Keratinocyte (primary cell): ENCODE measurements at regions not wholly inside any gene's neighbourhood (a gene's known extent, or its start where the extent isn't known, plus 50 kb on each side); places are given as distances from the start of the nearest gene placed in this dataset.

ENCODE experiments used
- DNase-seq: peaks from one replicate; pipeline ENCODE4 v3.0.0-alpha.2; 2011; ENCODE audit warnings: low read depth, missing footprints, low spot score
- FAIRE-seq: peaks from 2 replicates; lab custom pipeline; 2011; peaks lifted over from hg19 to GRCh38; lab: Jason Lieb, UNC
- H2AFZ ChIP-seq: 2 replicates; pipeline ENCODE4 v1.6.0; 2012; ENCODE audit warnings: low read length, control low read depth, inconsistent platforms; ENCODE audit not compliant: control insufficient read depth
- H3K27ac ChIP-seq: 2 replicates; pipeline ENCODE4 v1.5.1; 2011; ENCODE audit warnings: low read length; ENCODE audit not compliant: control insufficient read depth, insufficient read depth
- H3K27me3 ChIP-seq: 3 replicates; pipeline ENCODE4 v1.6.0; 2011; ENCODE audit warnings: low read length; ENCODE audit not compliant: control insufficient read depth, insufficient read depth; ENCODE audit errors: extremely low read depth
- H3K36me3 ChIP-seq, 2 experiments: 2 replicates in 1 of 2; 3 replicates in 1 of 2; pipeline ENCODE4 v1.5.1; 2011; ENCODE audit warnings: low read length in 2 of 2, mild to moderate bottlenecking in 1 of 2; ENCODE audit not compliant: control insufficient read depth in 2 of 2, insufficient read depth in 2 of 2; ENCODE audit errors: extremely low read depth in 1 of 2
- H3K4me1 ChIP-seq: 3 replicates; pipeline ENCODE4 v1.5.1; 2011; ENCODE audit warnings: low read length; ENCODE audit not compliant: control insufficient read depth, insufficient read depth; ENCODE audit errors: extremely low read depth
- H3K4me2 ChIP-seq: 3 replicates; pipeline ENCODE4 v1.6.0; 2011; ENCODE audit warnings: low read depth, low read length; ENCODE audit not compliant: control insufficient read depth, insufficient read depth; ENCODE audit errors: extremely low read depth
- H3K4me3 ChIP-seq, 3 experiments: fragments of 200-600 bp in 1 of 3; sonication (generic) in 1 of 3; 2 replicates in 2 of 3; 3 replicates in 1 of 3; pipeline ENCODE4 v1.5.1; 2011 to 2016; ENCODE audit warnings: low read length in 3 of 3, mild to moderate bottlenecking in 3 of 3, control low read depth in 2 of 3, inconsistent platforms in 1 of 3, low read depth in 1 of 3, mixed read lengths in 1 of 3, mixed run types in 1 of 3, moderate library complexity in 1 of 3; ENCODE audit not compliant: control insufficient read depth in 2 of 3, insufficient read depth in 2 of 3; ENCODE audit errors: extremely low read depth in 1 of 3
- H3K79me2 ChIP-seq: 2 replicates; pipeline ENCODE4 v1.6.0; 2012; ENCODE audit warnings: low read length; ENCODE audit not compliant: control insufficient read depth, insufficient read depth
- H3K9ac ChIP-seq: 3 replicates; pipeline ENCODE4 v1.6.0; 2011; ENCODE audit warnings: low read length; ENCODE audit not compliant: control insufficient read depth, insufficient read depth; ENCODE audit errors: extremely low read depth
- H3K9me1 ChIP-seq: 3 replicates; pipeline ENCODE4 v1.6.0; 2011; ENCODE audit warnings: low read length; ENCODE audit not compliant: control insufficient read depth, insufficient read depth; ENCODE audit errors: extremely low read depth
- H3K9me3 ChIP-seq: 2 replicates; pipeline ENCODE4 v1.5.1; 2012; ENCODE audit warnings: low read depth, low read length; ENCODE audit not compliant: control insufficient read depth
- H4K20me1 ChIP-seq: 3 replicates; pipeline ENCODE4 v1.6.0; 2011; ENCODE audit warnings: low read length; ENCODE audit not compliant: control insufficient read depth, insufficient read depth; ENCODE audit errors: extremely low read depth
- CTCF ChIP-seq, 3 experiments: IDR thresholded peaks in 1 of 3; conservative IDR thresholded peaks in 1 of 3; optimal IDR thresholded peaks in 1 of 3; 2 replicates in 2 of 3; 3 replicates in 1 of 3; pipeline versions ENCODE3 to v1.5.1; 2011; ENCODE audit warnings: low read length in 3 of 3, mild to moderate bottlenecking in 3 of 3, moderate library complexity in 2 of 3, control low read depth in 1 of 3, inconsistent platforms in 1 of 3; ENCODE audit not compliant: insufficient read depth in 2 of 3; ENCODE audit errors: extremely low read depth in 1 of 3
- EZH2 ChIP-seq: IDR thresholded peaks from one replicate; pipeline ENCODE4 v1.6.1; 2012; ENCODE audit warnings: inconsistent platforms, mild to moderate bottlenecking, low read length, moderate library complexity
- dilution Hi-C: fragments of 300-500 bp; cut with MboI; formaldehyde crosslinking; loops from one replicate; pipeline ENCODE4 v1.7.0; 2020; ENCODE audit warnings: low sequenced_read_pairs; ENCODE audit not compliant: extremely low pct_ligation_motif_present

GRCh38 chr2:237181844-237182243 is 96.2 kb downstream of the COPS8 start:
- H3K27ac ChIP-seq: no peak overlapping the region
- no peaks in the 10 kb centered on the region for H4K20me1 ChIP-seq

DNA sequence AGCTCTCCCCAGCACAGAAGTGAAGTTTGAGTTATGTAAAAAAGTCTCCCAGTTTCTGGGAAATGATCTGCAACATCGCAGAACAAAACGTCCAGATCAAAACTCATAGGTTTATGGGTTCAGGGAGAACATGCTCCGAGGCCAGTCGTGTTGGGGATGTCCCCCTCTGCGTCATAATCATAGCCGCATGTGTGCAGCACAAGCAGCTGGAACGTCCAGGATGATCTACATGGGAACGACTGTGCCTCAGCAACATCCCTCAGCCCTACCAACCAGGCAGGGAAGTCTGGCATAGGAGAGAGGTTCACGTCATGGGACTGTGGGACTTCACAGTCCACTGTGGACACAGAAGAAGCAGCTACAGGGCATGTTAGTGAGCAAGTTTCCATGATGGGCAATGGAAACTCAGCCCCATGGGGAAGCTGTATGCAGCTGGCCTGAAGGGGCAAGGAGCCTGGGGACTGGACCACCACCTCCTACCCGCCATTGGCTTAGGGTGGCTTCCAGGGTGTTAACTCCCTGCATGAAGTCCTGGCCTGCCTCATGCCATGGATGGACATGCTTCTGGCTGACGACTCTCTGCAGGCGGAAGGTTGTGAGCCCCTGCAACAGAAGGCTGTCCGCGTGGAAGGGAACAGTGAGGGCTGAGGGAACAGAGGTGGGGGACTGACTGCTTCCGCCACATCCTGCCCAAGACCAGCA is 96.9 kb downstream of the COPS8 start:
- dilution Hi-C loops: no loop called here
- H3K4me2 ChIP-seq: no peak overlapping the region
- no peak overlapping the region for H3K9ac ChIP-seq
- TF ChIP-seq EZH2: no peak
- no peak for TF ChIP-seq CTCF (optimal IDR thresholded peaks at IDR 0.05 in 1 of 3, IDR thresholded peaks at IDR 0.05 in 1 of 3, conservative IDR thresholded peaks at IDR 0.05 in 1 of 3; ENCODE audit: extremely low read depth in 1 of 3, insufficient read depth in 2 of 3, low read length in 3 of 3)
- H2AFZ ChIP-seq: no peak overlapping the region
- DNase-seq (no peak), FAIRE-seq (no peak)
- no peaks in the 10 kb centered on the region for H3K79me2 ChIP-seq
- no peaks in the 10 kb centered on the region for H3K27me3 ChIP-seq
- no peak overlapping the region for H3K27ac ChIP-seq
- no peaks in the 10 kb centered on the region for H3K9me1 ChIP-seq
- H3K9me3 ChIP-seq: no peaks in the 10 kb centered on the region
- no peaks in the 10 kb centered on the region for H3K36me3 ChIP-seq
- no peak overlapping the region for H3K4me3 ChIP-seq
- H4K20me1 ChIP-seq: no peaks in the 10 kb centered on the region
- H3K4me1 ChIP-seq: no peaks in the 10 kb centered on the region

More at GRCh38 chr2:237181844-237182243, 96.2 kb downstream of the COPS8 start:
- Histone ChIP-seq H3K9me3 (no peaks in the 10 kb centered on the region), H3K27me3 (no peaks in the 10 kb centered on the region), H3K79me2 (no peaks in the 10 kb centered on the region), H3K9me1 (no peaks in the 10 kb centered on the region), H3K4me2 (no peak overlapping the region), H3K4me1 (no peaks in the 10 kb centered on the region), H2AFZ (no peak overlapping the region), H3K36me3 (no peaks in the 10 kb centered on the region), H3K4me3 (no peak overlapping the region), H3K9ac (no peak overlapping the region)
- TF ChIP-seq EZH2 (no peak), CTCF (optimal IDR thresholded peaks at IDR 0.05 in 1 of 3, IDR thresholded peaks at IDR 0.05 in 1 of 3, conservative IDR thresholded peaks at IDR 0.05 in 1 of 3; ENCODE audit: extremely low read depth in 1 of 3, insufficient read depth in 2 of 3, low read length in 3 of 3) (no peak)
- FAIRE-seq (no peak), DNase-seq (no peak)
- dilution Hi-C loops: no loop called here
